GM20000 (cell line): ENCODE measurements at regions not wholly inside any gene's neighbourhood (a gene's known extent, or its start where the extent isn't known, plus 50 kb on each side); places are given as distances from the start of the nearest gene placed in this dataset.

Source experiments
- DNase-seq: peaks from one replicate; pipeline ENCODE4 v3.0.0; 2012; ENCODE audit warnings: low spot score
- CTCF ChIP-seq: IDR thresholded peaks from 2 replicates; pipeline ENCODE4 v1.5.1; 2012; ENCODE audit warnings: mild to moderate bottlenecking, control low read depth; ENCODE audit errors: extremely low read depth, missing control alignments

- DNase-seq = no peak
- no peak for TF ChIP-seq CTCF
Measured at GRCh38 chr4:60078984-60079383, 1121.1 kb upstream of the ADGRL3 start.

- no peak for DNase-seq
- no peak for TF ChIP-seq CTCF
Measured at GRCh38 chr4:60081839-60082238, 1118.3 kb upstream of the ADGRL3 start.

DNA sequence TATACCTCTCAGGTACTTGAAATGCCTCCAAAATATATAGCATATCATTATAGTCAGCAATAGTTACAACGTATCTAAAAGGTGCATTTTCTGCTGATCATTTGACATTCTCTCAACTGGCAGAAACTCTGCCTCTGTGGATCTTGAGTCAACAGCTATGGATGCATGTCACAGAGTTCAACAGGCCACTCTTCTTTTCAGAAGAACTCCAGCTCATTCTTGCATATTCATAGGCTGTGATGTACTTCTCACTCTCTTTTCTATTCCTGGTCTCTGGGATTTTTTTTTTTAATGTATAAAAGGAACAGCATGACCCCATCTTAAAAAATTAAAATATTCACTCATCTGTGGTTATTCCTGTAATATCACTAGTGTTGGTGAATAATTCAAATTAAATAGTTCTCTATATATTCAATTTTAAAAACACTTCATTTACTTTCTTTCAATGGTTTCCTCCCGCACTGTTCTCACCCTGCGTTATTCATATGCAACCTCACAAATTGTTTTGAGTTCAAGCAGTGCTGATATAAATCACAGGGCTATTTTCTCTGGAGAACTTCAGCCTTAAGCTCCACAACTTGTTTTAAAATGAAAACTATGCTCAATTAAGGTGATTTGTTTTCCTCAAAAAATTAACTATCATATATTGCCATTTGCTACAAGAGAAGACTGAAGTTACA lies 1111.2 kb upstream of the ADGRL3 start:
- no peak for DNase-seq
- no peak for TF ChIP-seq CTCF

DNA sequence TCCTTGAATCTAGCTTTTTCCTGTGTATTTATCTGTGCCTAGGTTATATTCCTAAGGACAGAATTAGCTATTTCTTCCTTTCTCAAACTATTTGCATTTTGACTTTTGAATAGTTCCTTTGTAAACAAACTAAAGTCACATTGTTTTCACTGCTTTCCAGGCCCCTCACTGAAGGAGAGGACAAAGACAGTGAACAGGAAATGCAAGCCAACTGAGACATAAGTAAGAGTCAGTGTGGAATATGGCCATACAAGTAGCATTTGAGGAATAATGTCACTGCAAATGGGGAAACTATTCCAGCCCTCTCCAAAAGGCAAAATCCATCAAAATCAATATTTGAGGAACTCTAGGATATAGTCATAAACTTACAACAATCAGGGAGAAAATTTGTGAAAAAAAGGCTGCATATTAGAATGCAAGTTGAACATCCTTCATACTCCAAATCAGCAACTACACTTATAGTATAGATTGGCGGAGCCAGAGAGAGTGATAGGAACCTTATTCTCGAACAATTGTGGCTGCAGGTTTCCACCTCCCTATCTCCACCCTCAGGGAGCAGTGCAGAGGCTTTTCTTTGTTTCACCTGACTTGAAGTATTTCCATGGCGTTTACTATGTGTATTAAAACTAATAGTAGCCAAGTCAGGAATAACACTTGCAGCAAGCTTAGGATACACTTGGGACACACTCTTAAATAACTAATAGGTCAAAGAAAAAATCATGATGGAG lies 1110.4 kb upstream of the ADGRL3 start:
- DNase-seq = no peak
- TF ChIP-seq CTCF = no peak

GRCh38 chr4:60096676-60097075 lies 1103.5 kb upstream of the ADGRL3 start:
- TF ChIP-seq CTCF = no peak
- DNase-seq = no peak

DNA sequence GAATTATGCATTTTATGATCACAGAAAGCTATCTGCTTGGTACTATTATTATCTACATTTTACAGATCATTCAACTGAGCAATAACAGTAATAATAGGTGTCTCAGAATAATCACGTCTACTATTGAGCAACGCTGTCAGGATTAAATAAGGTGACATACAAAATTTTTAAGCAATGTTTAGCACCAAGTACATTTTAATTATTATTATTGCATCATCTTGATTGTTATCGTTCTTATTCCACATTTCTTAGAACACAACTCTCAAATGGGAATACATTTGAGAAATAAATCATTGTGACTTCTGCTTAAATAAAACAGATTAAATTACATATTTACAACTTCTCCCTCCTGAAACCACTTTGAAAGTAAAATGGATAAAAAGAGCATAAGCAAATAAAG lies 1083.5 kb upstream of the ADGRL3 start:
- TF ChIP-seq CTCF = no peak

GRCh38 chr4:60117726-60118323 lies 1082.3 kb upstream of the ADGRL3 start:
- DNase-seq = no peak
- no peak for TF ChIP-seq CTCF

More for the DNA sequence above, 1083.5 kb upstream of the ADGRL3 start:
- no peak for DNase-seq
